ENCODE measurements at regions not wholly inside any gene's neighbourhood (a gene's known extent, or its start where the extent isn't known, plus 50 kb on each side); places are given as distances from the start of the nearest gene placed in this dataset.
"Not testable (repeated sequence)": the region's sequence is repeated elsewhere in the genome, so short reads cannot be mapped to it uniquely, and the experiment has no call there.

DNA sequence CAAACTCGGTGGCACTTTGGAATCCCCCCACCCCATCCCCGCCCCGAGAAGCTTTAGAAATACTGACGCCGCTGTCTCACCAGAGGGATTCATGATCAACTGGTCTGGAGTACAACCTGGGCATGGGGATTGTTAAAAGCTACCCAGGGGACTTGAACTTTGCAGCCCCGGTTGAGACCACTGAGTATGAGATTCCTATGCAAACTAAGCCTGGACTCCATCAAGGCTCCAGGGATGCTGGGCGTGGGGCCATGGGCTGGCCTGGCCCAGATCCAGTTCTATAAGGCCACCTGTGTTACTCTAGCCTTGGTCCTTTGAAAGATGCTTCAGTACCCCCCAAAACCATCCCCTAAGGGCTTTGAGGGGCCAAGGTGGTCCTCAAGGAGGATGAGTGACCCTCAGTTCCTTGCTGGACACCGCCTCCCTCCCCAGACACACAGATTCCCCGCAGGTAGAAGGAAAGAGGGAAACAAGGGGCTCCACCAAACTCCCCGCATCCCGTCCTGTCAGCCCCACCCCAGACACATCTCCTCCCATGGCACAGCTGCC, 68.5 kb downstream of the MRPL36 start:
- DNase-seq (ENCODE audit: low read depth in 2 of 2): no peak

DNA sequence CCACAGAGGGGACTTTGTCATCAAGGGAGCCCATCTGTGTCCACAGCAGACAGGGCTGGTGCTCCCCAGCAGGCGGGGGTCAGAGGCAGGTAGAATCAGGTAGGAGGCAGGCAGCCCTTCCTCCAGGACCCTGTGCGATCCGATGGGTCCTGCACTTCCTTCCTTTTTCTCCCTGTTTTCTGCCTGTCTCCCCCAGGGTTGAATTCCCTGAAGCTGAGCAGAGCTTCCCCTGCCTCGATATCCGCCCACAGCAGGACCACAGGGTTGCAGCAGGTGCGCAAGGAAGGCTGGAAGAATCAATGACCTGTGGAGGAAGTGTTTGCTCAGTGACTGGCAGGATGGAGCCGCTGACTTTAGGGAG, 69.2 kb downstream of the MRPL36 start:
- DNase-seq (ENCODE audit: low read depth in 2 of 2): no peak

DNA sequence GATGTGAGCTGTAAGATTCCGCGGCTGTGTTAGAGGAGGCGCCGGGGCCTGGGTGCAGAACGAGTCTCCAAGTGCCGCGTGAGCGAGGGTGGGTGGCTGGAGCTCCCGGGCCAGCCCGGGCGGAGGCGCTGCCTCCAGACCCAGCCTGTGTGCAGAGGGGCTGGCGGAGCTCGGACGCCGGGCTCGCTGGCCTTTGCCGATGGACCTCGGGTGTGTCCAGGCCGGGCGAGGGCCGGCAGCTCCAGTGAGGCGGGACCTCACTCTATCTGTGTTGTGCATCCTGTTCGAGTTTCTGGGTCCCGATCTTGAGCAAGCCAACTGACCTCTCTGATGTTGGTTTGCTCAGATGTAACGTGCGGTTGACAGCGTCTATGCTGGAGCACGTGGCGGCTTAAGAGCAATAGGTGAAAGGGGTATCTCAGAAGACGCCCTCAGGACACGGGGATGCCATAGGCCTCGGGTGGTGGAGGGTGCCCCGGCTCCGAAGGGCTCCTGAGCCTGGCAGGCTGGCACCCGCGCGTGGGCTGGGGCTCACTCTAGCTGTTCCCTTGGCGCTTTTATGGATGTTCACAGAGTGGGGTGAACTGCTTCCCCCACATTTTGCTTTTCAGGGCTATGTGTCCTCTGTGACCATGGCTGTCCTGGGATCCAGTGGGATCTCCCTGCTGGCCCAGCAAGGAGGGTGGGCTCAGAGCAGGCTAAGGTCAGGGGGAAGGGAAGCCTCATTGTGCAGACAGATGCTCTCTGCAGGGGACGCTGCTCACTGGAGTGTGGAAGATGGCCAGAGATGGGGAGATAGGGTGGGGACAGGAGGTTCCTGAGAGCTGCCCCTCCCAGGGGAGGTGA, 69.8 kb downstream of the MRPL36 start:
- no peak for DNase-seq (ENCODE audit: low read depth in 2 of 2)

DNA sequence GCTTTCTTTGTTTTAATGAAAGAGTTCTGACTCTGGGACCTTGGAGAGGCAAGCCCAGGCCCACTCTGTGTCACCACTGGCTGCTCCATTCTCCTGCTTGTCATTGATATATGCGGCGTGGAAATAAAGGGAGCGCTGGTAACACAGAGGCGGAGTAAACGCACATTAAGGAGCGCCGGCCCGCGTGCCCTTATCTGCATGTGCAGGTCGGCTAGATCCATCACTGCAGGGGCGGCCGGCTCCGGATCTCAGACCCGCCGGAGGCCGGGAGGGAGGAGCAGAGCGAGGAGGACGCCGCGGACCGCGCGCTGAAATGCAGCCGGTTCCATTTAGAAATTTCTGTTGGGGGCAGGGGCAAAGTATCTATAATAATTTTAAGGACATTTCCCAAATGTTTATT, 70.8 kb downstream of the MRPL36 start:
- DNase-seq (ENCODE audit: low read depth in 2 of 2): no peak

DNA sequence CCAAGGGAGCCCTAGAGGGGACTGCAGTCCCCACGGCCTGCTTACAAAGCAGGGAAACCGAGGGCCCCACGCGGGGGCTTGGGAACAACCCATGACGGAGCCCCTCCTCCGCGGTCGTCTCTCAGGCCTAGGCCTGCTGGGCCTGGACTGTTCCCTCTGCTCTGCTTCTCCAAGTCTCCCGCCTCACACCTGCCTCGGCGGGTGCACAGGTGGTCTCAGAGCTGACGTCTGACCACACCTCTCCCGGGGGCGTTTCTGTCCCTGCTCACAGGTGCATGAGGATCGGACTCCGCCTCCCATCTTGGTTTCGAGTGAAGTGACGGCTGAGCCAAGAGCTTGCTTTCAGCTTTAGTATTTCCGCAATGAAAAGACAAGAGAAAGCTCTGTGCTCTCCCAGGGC, 72.1 kb downstream of the MRPL36 start:
- DNase-seq (ENCODE audit: low read depth in 2 of 2): no peak

DNA sequence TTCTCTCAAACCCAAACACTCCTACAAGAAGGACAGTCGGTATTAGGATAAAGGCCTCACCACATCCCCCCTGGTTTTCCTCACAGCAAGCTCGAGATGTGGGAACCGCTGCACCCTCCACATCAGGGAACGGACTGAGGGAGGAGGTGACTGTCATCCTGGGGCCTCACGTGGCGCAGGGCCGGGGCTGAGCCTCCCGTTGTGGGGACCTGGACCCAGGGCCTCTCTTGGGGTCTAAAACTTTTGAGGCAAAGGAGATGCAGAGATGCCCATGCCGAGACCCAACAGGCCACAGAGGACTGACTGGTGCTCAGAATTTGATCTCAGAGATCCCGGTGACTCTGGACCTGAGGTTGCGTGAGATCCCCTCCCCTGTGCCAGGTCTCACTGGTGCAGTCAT, 72.7 kb downstream of the MRPL36 start:
- DNase-seq (ENCODE audit: low read depth in 2 of 2): no peak

DNA sequence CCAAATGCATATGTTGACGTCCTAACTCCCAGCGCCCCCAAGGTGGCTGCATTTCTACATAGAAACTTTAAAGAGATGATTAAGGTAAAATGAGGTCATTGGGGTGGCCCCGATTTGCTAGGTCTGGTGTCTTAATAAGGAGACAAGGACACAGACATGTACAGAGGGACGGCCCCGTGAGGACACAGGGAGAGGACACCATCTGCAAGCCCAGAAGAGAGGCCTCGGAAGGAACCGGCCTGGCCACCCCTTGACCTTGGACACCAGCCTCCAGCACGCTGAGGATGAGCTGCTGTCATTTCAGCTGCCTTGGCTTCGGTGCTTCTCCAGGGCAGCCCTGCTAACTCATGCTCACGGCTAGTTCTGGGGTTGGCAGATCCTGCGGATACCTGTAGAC, 73.2 kb downstream of the MRPL36 start:
- DNase-seq (ENCODE audit: low read depth in 2 of 2): no peak

DNA sequence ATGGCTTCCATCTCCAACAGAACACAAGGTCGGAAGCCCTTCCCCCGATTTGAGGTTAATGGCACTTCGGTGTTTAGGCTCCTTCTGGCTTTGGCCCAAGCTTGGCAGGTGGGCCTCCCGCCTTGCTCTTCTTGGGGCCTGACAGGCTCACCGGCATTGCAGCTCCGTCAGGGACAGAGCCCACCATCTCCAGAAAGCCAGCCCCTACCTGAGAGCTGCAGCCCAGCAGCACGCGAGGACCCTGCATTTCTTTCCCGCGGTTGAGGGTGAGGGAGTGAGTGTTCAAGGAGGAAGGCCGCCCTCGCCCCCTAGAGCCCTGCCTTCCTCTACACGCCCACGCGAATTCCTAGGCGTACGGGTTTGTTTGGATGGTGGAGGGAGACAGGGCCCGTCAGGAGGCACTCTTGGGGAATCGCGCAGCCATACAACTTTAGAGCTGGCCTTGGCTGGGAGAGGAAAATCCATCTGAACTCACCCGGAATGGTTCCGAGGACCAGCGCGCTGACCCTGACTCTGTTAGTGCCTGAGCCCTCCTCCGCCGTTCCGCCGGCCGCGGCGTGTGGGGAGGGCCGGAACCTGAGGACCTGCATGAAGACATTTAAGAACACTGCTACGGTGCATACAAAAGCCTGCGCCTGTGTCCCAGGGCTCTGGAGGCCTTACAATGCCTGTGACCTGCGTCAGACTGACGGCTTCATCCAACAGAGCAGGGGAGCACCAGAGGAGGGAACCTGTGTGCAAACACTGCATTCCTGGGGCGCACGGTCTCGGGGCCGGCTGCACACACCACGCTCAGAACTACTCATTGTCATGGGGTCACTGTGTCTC, 73.8 kb downstream of the MRPL36 start:
- no peak for DNase-seq (ENCODE audit: low read depth in 2 of 2)

DNA sequence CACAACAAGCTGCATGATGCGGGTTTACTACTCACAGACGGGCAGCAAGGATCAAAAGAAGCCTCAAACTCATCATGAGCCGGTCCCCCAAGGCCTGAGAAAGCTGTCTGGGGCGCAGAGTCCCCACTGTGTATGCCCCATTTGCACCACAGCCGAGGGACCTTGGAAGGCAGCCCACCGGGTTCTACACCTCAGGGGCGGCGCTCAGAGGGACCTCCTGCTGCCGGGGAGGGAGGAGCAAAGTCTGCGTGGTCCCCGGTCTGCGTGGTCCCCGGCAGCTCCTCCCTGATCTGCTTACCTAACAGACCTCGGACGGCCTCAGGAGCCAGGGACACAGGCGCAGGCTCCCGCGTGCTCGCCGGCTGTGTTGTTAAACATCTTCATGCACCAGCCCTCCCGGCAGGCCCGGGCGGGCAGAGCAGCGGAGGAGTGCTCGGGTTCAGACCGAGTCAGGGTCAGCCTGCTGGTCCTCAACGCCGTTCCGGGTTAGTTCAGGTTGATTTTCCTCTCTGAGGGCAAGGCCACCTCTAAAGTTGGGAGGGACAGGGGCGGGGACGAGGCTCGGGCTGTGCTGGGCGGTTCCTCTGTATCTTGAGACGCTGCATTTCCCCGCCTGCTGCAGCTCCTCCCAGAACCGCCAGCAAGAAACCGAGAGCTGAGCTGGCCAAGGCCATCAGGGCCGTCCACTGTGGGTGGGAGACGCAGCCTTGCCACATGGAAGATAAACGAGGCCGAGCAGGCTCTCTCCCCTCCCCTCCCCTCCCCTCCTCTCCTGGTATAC, 74.6 kb downstream of the MRPL36 start:
- DNase-seq (ENCODE audit: low read depth in 2 of 2): no peak

DNA sequence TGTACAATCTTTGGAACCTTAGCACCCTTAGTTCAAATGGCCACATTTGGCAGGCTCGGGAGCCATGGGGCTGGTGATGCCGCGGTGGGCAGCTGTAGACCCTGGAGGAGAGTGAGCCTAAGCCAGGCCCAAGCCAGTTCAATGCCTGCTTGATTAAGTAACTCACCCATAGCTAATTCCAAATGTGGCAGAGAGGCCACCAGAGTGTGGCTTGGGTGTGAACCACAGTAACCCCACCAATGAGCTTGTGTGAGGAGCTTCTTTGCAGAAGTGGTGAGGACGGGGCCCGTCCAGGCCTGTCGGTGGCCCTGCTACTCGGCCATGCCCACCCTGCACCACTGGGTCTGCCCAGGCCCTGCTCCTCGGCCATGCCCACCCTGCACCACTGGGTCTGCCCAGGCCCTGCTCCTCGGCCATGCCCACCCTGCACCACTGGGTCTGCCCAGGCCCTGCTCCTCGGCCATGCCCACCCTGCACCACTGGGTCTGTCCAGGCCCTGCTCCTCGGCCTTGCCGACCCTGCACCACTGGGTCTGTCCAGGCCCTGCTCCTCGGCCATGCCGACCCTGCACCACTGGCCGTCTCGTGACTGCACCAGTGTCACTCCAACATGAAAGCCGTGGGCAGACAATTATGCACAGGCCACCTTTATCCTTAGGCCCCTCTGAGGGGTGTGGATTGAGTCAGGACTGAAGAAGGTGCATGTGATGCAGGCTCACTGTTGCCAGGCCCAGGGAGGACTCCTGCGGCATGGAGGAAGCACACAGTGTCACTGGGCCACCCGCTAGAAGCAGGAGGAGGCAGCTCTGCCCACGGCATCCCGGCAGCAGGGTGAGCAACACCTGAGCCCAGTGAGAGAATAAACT, 75.4 kb downstream of the MRPL36 start:
- DNase-seq (ENCODE audit: low read depth in 2 of 2): no peak

DNA sequence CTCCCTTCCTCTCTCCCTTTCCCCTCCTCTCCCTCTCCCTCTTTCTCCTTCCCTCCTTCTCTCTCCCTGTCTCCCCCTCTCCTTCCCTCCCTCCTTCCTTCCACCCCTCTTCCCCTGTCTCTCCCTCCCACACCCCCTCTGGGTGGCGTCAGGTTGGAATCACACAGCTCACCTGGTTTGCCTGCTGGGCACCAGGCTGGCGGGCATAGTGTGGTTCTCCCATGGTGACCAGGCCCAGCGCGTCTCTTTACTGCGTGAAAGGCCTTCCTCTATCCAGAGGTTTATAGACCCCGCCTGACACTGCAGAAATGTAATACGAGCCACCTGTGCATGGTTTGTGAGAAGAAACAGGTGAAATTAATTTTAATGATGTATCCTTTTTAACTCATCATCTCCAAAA, 76.2 kb downstream of the MRPL36 start:
- DNase-seq (ENCODE audit: low read depth in 2 of 2): no peak

DNA sequence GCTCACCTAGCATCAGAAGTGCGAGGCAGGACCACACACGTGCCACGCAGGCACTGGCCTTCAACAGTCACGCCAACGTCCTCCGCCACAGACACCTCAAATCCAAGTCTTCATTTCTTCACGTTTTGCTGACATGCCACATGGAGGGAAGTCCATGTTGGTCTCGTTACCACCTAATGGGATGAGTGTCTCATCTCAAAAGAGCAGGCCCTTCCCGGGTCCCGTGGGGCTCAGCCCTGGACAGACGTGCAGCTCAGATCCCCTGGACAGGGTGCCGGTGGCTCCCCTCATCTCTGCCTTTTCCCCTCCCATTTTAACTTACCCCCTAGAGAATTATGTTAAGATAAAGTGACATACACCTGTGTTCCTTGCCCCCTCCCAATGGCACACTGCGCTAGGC, 76.8 kb downstream of the MRPL36 start:
- no peak for DNase-seq (ENCODE audit: low read depth in 2 of 2)

DNA sequence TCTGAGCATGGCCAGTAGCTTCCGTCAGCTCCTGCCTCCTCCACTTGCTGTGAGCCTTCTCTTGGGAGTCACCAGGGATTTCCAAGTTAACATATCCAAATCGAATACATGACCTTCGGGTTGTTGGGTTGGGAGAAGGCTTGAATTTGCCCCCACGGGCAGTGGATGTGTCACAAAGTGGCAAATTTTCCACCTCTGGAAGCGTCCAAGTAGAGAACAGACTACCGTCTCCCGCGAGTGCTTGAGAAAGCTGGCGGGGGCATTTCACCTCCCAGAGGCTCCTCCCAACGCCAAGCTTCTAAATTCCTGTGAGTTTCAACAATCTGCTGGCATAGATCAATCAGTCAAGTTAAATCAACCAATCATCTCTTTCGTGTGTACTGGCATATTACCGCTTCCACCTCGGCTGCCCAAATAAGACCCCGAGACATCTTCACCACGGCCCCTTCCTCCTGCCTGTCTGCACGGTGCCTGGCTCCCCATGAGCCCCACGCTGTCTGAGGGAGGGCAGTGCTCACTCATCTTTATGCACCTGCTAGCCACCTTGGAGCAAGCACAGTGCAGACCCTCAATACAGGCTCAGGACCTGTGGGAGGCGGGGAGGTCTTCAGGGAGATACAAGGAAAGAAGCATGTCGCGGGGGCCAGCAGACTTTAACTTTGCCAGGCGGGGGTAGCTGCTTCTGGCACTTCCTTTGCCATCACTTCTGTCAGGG, 79.1 kb downstream of the MRPL36 start:
- no peak for DNase-seq (ENCODE audit: low read depth in 2 of 2)

DNA sequence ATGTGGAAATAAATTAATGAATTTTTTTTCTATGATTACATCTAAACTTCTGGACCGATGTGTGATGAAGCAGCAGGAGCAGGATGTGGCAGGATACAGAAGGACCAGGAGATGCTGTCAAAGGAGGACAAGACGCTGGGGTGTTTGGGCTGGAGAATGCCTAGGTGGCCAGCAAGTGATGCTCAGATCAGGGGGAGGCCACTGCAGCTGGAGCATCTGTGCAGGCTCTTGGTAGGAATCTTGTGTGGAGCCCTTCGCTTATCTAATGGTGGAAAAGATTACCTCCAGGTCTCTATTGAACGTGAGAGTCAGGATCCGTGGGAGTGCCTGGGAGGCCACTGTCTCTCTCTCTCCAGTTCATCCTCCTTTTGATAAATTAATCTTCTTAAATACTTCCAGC, 79.8 kb downstream of the MRPL36 start:
- no peak for DNase-seq (ENCODE audit: low read depth in 2 of 2)

DNA sequence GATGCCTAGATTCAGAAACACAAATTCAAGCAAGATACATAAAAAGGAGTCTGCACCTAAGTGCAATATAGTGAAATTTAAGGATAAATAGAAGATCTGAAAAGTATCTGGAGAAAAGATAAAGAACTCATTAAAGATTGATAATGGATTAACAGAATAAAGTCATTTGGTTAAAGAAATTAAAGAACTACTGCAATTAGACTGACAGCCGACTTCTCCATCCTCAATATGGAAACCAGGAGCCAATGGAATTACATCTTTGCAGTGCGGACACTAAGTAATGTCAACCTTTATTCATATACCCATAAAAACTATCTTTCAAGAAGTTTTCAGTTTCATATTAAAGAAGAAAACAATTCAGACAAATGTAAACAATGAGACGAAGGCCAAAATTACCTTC, 81.0 kb downstream of the MRPL36 start:
- no peak for DNase-seq (ENCODE audit: low read depth in 2 of 2)

DNA sequence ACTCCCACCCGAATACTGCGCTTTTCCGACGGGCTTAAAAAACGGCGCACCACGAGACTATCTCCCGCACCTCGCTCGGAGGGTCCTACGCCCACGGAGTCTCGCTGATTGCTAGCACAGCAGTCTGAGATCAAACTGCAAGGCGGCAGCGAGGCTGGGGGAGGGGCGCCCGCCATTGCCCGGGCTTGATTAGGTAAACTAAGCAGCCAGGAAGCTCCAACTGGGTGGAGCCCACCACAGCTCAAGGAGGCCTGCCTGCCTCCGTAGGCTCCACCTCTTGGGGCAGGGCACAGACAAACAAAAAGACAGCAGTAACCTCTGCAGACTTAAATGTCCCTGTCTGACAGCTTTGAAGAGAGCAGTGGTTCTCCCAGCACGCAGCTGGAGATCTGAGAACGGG, 89.5 kb downstream of the MRPL36 start:
- not testable (repeated sequence) for DNase-seq (ENCODE audit: low read depth in 2 of 2)

DNA sequence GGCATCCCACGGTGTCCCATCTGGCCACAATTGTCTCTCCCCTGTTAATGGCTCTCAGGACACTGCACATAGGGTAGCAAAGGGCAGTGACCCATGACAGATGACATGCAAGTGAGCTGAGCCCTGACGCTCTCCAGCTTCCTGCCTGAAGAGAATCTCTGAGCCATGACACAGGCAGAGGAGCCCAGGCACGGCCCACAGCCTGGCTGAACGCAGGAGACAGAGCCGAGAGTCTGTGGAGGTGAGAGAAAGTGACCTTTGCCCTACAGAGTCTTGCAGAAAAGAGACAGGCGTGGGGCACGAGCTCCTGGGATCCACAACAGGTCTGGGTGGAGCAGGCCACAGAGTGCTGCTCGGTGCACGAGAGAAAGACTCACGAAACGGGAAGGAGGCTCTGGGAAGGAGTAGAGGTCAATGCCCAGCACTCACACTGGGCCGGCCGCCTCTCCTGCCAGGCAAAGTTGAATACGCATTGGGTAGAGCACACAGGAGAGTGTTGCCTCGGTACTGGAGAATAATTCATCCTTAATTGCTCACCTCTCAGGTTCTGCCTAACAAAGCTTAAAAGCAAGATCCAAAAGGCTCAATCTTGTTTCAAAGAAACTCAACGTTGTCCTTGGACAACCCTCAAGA, 90.3 kb downstream of the MRPL36 start:
- DNase-seq (ENCODE audit: low read depth in 2 of 2): no peak

DNA sequence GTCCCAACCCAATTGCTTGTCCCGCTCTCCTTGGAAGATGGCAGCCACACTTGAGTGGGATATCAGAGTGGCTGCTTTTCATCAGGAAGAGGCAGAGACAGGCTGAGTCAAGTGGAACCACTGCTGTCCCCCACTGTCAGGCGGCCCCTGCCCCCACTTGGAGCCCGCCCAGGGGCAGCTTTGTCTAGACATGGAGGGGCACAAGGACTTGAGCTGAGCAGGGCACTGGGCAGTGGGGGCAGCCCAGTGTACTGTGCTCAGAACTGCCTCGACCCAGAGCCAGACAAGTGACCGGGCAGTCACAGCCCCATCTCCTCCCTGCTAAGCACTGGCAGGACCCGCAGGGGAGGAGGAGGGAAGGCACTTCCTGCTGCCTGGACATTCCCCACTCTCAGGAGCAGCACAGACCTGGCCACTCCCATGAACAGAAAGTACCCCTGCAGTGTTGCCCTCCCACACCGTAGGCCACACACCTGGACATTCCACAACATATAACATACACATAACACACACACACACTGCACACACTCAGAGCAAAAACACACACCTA, 91.0 kb downstream of the MRPL36 start:
- DNase-seq (ENCODE audit: low read depth in 2 of 2): no peak

DNA sequence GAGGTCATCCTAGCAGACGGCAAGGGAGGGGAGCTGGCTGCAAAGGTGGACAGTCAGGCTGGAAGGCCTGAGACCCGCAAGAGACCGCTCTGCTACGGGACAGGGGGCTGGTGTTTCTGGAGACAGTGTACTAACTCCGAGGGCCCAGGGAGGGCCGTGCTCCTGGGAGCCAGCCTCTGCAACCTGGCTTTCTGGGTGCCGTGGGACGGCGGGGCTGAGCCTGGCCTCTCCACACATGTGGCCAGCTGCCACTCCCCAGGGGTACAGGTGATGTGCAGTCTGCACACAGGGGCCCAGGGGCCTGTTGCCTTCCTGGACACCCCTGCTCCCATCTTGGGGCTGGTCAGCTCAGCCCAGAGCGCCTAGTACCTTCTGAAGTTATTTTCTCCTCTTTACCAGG, 92.2 kb downstream of the MRPL36 start:
- no peak for DNase-seq (ENCODE audit: low read depth in 2 of 2)

DNA sequence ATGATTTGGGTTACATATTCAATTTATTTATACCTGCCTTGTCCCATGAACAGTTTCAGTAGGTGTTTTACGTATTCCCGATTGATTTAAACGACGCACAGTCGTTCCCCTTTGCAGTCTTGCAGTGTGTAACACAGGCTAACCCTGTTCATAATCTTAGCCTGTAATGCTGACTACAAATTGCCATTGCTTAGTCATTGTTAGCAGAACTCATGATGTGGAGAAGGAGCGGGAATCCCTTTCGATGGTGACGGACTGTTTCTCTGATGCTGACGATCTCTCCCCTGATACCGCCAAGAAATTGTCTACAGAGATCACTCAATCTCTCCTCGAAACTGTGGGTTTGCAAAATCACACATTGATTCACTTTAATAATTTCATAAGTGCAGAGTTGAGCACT, 93.2 kb downstream of the MRPL36 start:
- no peak for DNase-seq (ENCODE audit: low read depth in 2 of 2)
